RWPE1 (cell line): ENCODE measurements at regions not wholly inside any gene's neighbourhood (a gene's known extent, or its start where the extent isn't known, plus 50 kb on each side); places are given as distances from the start of the nearest gene placed in this dataset.
A peak's percentile ranks its signal among the peaks of the same experiment; 100 is the strongest.

Experiments used
- CTCF ChIA-PET: fragments of 350-600 bp; sonication (Branson Sonifier 250); formaldehyde crosslinking; extraction: SDS; loops from one replicate; lab custom pipeline; 2021; lab: Yijun Ruan, JAX
- POLR2A ChIA-PET: fragments of 400-600 bp; formaldehyde crosslinking; extraction: SDS; loops from one replicate; lab custom pipeline; 2020; ENCODE audit warnings: antibody characterized with exemption; ENCODE audit not compliant: low non-redundant PET; lab: Yijun Ruan, JAX
- DNase-seq: peaks from one replicate; pipeline ENCODE4 v3.0.0; 2012; ENCODE audit warnings: low spot score
- H3K27ac ChIP-seq: fragments of 450-650 bp; 2 replicates; pipeline ENCODE4 v1.5.1; 2017
- CTCF ChIP-seq: fragments of 450-650 bp; conservative IDR thresholded peaks from 2 replicates; pipeline ENCODE4 v1.5.1; 2017; ENCODE audit warnings: low read depth, mild to moderate bottlenecking

GRCh38 chr1:18556364-18556763, 74.3 kb upstream of the PAX7 start:
- peak; percentile 11 for DNase-seq
- no peak overlapping the region for H3K27ac ChIP-seq
- CTCF ChIA-PET: interaction anchor here (0.5 to 0.8 kb wide), 2 partner anchors 11 to 435 kb away, joined by 3 to 4 read pairs; no protein-coding TSS in a partner anchor
- TF ChIP-seq CTCF: 0 out of 2 replicates have a peak, but pooled peaks have one; percentile 14
- POLR2A ChIA-PET: no interaction called here

- no peak for DNase-seq
- CTCF ChIA-PET: interaction anchor here (0.6 to 1.6 kb wide), 2 partner anchors 18 to 123 kb away, joined by 3 to 9 read pairs; no protein-coding TSS in a partner anchor
These were observed 72.8 kb upstream of the PAX7 start for GRCh38 chr1:18557621-18558465.

GRCh38 chr1:18560692-18561091, 70.0 kb upstream of the PAX7 start:
- no peak for DNase-seq
- ChIA-PET CTCF (interaction anchor here (0.6 to 1.7 kb wide), 2 partner anchors 15 to 152 kb away, joined by 3 to 5 read pairs; no protein-coding TSS in a partner anchor), POLR2A (no interaction called here)
- TF ChIP-seq CTCF: no peak
- H3K27ac ChIP-seq: no peak overlapping the region

More at GRCh38 chr1:18557621-18558465, 72.8 kb upstream of the PAX7 start:
- POLR2A ChIA-PET: no interaction called here
- no peak for TF ChIP-seq CTCF
- no peak overlapping the region for H3K27ac ChIP-seq

DNA sequence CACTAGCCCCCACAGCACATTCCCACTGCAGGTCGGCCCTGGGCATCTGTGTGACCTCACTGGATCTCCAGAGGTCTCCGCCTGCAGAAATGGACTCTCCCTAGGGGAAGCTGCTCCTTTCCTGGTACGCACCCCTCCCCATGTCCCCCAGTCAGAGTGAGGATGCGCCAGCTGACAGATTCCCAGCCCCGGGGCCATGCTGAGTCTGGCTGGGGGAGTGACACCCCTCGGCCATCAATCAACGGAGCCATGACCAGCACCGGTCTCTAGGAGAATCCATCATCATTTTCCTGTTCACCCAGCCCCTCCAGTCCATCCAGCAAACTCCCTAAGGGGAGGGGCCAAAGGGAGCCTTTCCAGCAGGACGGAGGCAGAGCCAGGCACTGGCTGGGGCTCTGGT, 68.7 kb upstream of the PAX7 start:
- CTCF ChIA-PET: interaction anchor here (0.7 kb wide), 1 partner anchor 14 kb away, joined by 3 read pairs; no protein-coding TSS in a partner anchor
- no peak for TF ChIP-seq CTCF

DNA sequence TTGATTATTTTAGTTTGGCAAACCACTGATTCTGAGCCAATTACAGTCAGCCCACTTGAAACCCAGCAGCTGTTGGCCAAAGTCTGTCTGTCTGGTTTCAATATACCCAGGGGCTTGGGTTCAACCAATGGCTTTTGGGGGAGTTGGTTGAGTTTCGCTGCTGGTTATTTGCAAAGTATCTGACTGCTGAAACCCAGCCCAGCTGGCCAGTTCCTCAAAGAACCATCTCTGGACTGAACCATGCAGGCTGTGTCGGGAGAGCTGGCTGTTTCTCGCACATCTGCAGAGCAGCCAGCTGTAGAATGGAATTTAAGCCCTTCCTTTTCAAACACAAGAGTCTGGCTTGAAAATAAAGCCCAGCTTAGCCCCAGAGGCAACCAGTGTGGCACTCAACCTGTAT, 66.0 kb upstream of the PAX7 start:
- H3K27ac ChIP-seq: no peak overlapping the region
- POLR2A ChIA-PET: no interaction called here
- TF ChIP-seq CTCF: no peak
- no peak for DNase-seq
- CTCF ChIA-PET: interaction anchor here (1.8 to 2.8 kb wide), 2 partner anchors 11 to 17 kb away, joined by 6 to 18 read pairs; no protein-coding TSS in a partner anchor

More for the DNA sequence above, 68.7 kb upstream of the PAX7 start:
- POLR2A ChIA-PET: no interaction called here
- DNase-seq: no peak
- no peak overlapping the region for H3K27ac ChIP-seq

- TF ChIP-seq CTCF: no peak
- no peak overlapping the region for H3K27ac ChIP-seq
- no peak for DNase-seq
- ChIA-PET CTCF (interaction anchor here (2.8 kb wide), 1 partner anchor 10 kb away, joined by 18 read pairs; no protein-coding TSS in a partner anchor), POLR2A (no interaction called here)
These were observed 65.3 kb upstream of the PAX7 start for GRCh38 chr1:18565321-18565720.
